ENCODE measurements at regions not wholly inside any gene's neighbourhood (a gene's known extent, or its start where the extent isn't known, plus 50 kb on each side); places are given as distances from the start of the nearest gene placed in this dataset.
"Not testable (repeated sequence)": the region's sequence is repeated elsewhere in the genome, so short reads cannot be mapped to it uniquely, and the experiment has no call there.

GRCh38 chr2:87409601-87410000 is 338.3 kb upstream of the PLGLB2 start:
- DNase-seq (ENCODE audit: low spot score), result not testable (repeated sequence)

GRCh38 chr2:87410371-87410770 is 337.5 kb upstream of the PLGLB2 start:
- not testable (repeated sequence) for DNase-seq (ENCODE audit: low spot score)

DNA sequence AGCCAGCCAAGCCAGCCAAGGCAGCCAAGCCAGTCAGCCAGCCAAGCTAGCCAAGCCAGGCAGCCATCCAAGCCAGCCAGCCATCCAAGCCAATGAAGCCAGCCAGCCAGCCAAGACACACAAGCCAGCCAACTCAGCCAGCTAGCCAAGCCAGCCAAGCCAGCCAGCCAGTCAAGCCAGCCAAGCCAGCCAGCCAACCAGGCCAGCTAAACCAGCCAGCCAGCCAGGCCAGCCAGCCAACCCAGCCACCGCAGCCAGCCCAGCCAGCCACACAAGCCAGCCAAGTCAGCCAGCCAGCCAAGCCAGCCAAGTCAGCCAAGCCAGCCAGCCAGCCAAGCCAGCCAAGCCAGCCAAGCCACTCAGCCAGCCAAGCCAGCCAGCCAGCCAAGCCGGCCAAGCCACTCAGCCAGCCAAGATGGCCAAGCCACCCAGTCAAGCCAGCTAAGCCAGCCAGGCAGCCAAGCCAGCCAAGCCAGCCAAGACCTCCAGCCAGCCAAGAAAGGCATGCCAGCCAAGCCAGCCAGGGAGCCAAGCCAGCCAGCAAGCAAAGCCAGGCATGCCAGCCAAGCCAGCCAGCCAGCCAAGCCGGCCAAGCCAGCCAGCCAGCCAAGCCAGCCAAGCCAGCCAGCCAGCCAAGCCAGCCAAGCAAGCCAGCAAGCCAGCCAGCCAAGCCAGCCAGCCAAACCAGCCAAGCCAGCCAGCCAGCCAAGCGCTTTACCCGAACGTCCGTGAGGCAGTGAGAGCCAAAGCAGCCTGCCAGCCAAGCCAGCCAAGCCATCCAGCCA is 335.7 kb upstream of the PLGLB2 start:
- not testable (repeated sequence) for DNase-seq (ENCODE audit: low spot score)

DNA sequence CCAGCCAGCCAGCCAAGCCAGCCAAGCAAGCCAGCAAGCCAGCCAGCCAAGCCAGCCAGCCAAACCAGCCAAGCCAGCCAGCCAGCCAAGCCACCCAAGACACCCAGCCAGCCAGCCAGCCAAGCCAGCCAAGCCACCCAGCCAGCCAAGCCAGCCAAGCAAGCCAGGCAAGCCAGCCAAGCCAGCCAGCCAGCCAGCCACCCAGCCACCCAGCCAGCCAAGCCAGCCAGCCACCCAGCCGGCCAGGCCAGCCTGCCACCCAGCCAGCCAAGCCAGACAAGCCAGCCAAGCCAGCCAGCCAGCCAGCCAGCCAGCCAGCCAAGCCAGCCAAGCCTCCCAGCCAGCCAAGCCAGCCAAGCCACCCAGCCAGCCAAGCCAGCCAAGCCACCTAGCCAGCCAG is 333.6 kb upstream of the PLGLB2 start:
- not testable (repeated sequence) for DNase-seq (ENCODE audit: low spot score)

DNA sequence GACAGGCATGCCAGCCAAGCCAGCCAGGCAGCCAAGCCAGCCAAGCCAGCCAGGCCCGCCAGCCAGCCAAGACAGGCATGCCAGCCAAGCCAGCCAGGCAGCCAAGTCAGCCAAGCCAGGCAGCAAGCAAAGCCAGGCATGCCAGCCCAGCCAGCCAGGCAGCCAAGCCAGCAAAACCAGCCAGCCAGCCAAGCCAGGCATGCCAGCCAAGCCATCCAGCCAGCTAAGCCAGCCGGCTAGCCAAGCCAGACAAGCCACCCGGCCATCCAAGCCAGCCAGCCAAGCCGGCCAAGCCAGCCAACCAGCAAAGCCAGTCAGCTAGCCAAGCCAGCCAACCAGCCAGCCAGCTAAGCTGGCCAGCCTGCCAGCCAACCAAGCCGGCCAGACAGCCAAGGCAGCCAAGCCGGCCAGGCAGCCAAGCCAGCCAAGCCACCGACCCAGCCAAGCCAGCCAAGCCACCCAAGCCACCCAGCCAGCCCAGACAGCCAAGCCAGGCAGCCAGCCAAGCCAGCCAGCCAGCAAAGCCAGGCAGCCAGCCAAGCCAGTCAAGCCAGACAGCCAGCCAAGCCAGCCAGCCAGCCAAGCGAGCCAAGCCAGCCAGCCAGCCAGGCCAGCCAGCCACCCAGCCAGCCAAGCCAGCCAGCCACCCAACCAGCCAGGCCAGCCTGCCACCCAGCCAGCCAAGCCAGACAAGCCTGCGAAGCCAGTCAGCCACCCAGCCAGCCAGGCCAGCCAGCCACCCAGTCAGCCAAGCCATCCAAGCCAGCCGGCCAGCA is 332.9 kb upstream of the PLGLB2 start:
- DNase-seq (ENCODE audit: low spot score), result not testable (repeated sequence)

DNA sequence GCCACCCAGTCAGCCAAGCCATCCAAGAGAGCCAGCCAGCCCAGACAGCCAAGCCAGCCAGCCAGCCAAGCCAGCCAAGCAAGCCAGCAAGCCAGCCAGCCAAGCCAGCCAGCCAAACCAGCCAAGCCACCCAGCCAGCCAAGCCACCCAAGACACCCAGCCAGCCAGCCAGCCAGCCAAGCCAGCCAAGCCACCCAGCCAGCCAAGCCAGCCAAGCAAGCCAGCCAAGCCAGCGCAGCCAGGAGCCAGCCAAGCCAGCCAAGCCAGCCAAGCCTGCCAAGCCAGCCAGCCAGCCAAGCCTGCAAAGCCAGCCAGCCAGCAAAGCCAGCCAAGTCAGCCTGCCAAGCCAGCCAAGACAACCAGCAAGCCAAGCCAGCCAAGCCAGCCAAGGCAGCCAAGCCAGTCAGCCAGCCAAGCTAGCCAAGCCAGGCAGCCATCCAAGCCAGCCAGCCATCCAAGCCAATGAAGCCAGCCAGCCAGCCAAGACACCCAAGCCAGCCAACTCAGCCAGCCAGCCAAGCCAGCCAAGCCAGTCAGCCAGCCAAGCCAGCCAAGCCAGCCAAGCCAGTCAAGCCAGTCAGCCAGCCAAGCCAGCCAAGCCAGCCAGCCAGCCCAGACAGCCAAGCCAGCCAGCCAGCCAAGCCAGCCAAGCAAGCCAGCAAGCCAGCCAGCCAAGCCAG is 332.2 kb upstream of the PLGLB2 start:
- DNase-seq (ENCODE audit: low spot score), result not testable (repeated sequence)

GRCh38 chr2:87416266-87416592 is 331.7 kb upstream of the PLGLB2 start:
- DNase-seq (ENCODE audit: low spot score), result not testable (repeated sequence)

DNA sequence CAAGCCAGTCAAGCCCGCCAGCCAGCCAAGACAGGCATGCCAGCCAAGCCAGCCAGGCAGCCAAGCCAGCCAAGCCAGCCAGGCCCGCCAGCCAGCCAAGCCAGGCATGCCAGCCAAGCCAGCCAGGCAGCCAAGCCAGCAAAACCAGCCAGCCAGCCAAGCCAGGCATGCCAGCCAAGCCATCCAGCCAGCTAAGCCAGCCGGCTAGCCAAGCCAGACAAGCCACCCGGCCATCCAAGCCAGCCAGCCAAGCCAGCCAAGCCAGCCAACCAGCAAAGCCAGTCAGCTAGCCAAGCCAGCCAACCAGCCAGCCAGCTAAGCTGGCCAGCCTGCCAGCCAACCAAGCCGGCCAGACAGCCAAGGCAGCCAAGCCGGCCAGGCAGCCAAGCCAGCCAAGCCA is 330.7 kb upstream of the PLGLB2 start:
- DNase-seq (ENCODE audit: low spot score), result not testable (repeated sequence)

DNA sequence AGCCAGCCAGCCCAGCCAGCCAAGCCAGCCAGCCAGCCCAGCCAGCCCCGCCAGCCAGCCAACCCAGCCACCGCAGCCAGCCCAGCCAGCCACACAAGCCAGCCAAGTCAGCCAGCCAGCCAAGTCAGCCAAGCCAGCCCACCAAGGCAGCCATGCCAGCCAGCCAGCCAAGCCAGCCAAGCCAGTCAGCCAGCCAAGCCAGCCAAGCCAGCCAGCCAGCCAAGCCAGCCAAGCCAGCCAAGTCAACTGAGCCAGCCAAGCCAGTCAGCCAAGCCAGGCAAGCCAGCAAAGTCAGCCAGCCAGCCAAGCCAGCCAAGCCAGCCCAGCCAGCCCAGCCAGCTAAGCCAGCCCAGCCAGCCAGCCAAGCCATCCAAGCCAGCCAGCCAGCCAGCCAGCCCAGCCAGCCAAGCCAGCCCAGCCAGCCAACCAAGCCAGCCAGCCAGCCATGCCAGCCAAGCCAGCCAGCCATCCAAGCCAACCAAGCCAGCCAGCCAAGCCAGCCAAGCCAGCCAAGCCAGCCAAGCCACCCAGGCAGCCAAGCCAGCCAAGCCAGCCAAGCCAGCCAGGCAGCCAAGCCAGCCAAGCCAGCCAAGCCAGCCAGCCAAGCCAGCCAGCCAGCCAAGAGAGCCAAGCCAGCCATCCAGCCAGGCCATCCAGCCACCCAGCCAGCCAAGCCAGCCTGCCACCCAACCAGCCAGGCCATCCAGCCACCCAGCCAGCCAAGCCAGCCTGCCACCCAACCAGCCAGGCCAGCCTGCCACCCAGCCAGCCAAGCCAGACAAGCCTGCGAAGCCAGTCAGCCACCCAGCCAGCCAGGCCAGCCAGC is 329.9 kb upstream of the PLGLB2 start:
- not testable (repeated sequence) for DNase-seq (ENCODE audit: low spot score)

DNA sequence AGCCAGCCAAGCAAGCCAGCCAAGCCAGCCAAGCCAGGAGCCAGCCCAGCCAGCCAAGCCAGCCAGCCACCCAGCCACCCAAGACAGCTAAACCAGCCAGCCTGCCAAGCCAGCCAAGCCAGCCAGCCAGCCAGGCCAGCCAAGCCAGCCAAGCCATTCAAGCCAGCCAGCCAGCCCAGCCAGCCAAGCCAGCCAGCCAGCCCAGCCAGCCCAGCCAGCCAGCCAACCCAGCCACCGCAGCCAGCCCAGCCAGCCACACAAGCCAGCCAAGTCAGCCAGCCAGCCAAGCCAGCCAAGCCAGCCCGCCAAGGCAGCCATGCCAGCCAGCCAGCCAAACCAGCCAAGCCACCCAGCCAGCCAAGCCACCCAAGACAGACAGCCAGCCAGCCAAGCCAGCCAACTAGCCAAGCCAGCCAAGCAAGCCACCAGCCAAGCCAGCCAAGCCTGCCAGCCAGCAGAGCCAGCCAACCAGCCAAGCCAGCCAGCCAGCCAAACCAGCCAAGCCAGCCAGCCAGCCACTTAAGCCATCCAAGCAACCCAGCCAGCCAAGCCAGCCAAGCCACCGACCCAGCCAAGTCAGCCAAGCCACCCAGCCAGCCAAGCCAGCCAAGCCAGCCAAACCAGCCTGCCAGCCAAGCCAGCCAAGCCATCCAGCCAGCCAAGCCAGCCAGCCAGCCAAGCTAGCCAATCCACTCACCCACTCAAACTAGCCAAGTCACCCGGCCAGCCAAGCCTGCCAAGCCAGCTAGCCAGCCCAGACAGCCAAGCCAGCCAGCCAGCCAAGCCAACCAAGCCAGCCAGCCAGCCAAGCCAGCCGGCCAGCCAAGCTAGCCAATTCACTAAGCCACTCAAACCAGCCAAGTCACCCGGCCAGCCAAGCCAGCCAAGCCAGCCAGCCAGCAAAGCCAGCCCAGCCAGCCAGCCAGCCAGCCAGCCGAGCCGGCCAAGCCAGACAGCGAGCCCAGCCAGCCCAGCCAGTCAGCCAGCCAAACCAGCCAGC is 328.8 kb upstream of the PLGLB2 start:
- not testable (repeated sequence) for DNase-seq (ENCODE audit: low spot score)

DNA sequence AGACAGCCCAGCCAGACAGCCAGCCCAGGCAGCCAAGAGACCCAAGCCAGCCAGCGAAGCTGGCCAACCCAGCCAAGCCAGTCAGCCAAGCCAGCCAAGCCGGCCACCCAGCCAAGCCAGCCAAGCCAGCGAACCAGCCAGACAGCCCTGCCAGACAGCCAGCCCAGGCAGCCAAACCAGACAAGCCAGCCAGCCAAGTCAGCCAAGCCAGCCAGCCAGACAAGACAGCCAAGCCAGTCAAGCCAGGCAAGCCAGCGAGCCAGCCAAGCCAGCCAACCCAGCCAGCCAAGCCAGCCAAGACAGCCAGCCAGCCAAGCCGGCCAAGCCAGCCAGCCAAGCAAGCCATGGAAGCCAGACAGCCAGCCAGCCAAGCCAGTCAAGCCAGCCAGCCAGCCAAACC is 327.9 kb upstream of the PLGLB2 start:
- not testable (repeated sequence) for DNase-seq (ENCODE audit: low spot score)

DNA sequence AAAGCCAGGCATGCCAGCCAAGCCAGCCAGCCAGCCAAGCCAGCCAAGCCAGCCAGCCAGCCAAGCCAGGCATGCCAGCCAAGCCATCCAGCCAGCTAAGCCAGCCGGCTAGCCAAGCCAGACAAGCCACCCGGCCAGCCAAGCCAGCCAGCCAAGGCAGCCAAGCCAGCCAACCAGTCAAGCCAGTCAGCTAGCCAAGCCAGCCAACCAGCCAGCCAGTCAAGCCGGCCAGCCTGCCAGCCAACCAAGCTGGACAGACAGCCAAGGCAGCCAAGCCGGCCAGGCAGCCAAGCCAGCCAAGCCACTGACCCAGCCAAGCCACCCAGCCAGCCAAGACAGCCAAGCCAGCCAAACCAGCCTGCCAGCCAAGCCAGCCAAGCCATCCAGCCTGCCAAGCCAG is 326.9 kb upstream of the PLGLB2 start:
- not testable (repeated sequence) for DNase-seq (ENCODE audit: low spot score)

DNA sequence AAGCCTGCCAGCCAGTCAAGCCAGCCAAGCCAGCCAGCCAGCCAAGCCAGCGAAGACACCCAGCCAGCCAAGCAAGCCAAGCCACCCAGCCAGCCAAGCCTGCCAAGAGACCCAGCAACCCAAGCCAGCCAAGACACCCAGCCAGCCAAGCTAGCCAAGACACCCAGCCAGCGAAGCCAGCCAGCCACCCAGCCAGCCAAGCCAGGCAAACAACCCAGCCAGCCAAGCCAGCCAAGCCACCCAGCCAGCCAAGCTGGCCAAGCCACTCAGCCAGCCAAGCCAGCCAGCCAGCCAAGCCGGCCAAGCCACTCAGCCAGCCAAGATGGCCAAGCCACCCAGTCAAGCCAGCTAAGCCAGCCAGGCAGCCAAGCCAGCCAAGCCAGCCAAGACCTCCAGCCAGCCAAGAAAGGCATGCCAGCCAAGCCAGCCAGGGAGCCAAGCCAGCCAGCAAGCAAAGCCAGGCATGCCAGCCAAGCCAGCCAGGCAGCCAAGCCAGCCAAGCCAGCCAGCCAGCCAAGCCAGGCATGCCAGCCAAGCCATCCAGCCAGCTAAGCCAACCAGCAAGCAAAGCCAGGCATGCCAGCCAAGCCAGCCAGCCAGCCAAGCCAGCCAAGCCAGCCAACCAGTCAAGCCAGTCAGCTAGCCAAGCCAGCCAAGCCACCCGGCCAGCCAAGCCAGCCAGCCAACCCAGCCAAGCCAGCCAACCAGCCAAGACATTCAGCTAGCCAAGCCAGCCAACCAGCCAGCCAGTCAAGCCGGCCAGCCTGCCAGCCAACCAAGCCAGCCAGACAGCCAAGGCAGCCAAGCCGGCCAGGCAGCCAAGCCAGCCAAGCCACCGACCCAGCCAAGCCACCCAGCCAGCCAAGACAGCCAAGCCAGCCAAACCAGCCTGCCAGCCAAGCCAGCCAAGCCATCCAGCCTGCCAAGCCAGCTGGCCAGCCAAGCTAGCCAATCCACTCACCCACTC is 323.8 kb upstream of the PLGLB2 start:
- DNase-seq (ENCODE audit: low spot score), result not testable (repeated sequence)

DNA sequence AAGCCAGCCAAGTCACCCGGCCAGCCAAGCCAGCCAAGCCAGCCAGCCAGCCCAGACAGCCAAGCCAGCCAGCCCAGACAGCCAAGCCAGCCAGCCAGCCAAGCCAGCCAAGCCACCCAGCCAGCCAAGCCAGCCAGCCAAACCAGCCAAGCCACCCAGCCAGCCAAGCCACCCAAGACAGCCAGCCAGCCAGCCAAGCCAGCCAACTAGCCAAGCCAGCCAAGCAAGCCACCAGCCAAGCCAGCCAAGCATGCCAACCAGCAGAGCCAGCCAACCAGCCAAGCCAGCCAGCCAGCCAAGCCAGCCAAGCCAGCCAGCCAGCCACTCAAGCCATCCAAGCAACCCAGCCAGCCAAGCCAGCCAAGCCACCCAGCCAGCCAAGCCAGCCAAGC is 323.1 kb upstream of the PLGLB2 start:
- not testable (repeated sequence) for DNase-seq (ENCODE audit: low spot score)

DNA sequence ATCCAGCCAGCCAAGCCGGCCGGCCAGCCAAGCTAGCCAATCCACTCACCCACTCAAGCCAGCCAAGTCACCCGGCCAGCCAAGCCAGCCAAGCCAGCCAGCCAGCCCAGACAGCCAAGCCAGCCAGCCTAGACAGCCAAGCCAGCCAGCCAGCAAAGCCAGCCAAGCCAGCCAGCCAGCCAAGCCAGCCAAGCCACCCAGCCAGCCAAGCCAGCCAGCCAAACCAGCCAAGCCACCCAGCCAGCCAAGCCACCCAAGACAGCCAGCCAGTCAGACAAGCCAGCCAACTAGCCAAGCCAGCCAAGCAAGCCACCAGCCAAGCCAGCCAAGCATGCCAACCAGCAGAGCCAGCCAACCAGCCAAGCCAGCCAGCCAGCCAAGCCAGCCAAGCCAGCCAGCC is 322.7 kb upstream of the PLGLB2 start:
- DNase-seq (ENCODE audit: low spot score), result not testable (repeated sequence)

DNA sequence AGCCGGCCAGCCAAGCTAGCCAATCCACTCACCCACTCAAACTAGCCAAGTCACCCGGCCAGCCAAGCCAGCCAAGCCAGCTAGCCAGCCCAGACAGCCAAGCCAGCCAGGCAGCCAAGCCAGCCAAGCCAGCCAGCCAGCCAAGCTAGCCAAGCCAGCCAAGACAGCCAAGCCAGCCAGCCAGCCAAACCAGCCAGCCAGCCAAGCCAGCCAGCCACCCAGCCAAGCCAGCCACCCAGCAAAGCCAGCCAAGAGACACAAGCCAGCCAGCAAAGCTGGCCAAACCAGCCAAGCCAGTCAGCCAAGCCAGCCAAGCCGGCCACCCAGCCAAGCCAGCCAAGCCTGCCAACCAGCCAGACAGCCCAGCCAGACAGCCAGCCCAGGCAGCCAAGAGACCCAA is 322.2 kb upstream of the PLGLB2 start:
- DNase-seq (ENCODE audit: low spot score), result not testable (repeated sequence)

GRCh38 chr2:87428452-87429130 is 319.3 kb upstream of the PLGLB2 start:
- DNase-seq (ENCODE audit: low spot score), result not testable (repeated sequence)

DNA sequence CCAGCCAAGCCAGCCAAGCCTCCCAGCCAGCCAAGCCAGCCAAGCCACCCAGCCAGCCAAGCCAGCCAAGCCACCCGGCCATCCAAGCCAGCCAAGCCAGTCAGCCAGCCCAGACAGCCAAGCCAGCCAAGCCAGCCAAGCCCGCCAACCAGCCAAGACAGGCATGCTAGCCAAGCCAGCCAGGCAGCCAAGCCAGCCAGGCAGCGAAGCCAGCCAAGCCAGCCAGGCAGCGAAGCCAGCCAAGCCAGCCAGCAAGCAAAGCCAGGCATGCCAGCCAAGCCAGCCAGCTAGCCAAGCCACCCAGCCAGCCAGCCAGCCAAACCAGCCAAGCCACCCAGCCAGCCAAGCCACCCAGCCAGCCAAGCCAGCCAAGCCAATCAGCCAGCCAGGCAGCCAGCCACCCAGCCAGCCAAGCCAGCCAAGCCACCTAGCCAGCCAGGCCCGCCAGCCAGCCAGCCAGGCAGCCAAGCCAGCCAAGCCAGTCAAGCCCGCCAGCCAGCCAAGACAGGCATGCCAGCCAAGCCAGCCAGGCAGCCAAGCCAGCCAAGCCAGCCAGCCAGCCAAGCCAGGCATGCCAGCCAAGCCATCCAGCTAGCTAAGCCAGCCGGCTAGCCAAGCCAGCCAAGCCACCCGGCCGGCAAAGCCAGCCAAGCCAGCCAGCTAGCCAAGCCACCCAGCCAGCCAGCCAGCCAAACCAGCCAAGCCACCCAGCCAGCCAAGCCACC is 318.5 kb upstream of the PLGLB2 start:
- DNase-seq (ENCODE audit: low spot score), result not testable (repeated sequence)

All from D341Med (cell line).